C4-2B (cell line): ENCODE measurements at regions not wholly inside any gene's neighbourhood (a gene's known extent, or its start where the extent isn't known, plus 50 kb on each side); places are given as distances from the start of the nearest gene placed in this dataset.

Source experiments
- ZFX ChIP-seq: fragments of 450-650 bp; IDR thresholded peaks from 2 replicates; pipeline ENCODE4 v1.6.1; 2017
- TF ChIP-seq, protein P1 (sequence below): fragments of 450-650 bp; conservative IDR thresholded peaks from 2 replicates; pipeline ENCODE4 v1.5.1; 2017; ENCODE audit warnings: mild to moderate bottlenecking

DNA sequence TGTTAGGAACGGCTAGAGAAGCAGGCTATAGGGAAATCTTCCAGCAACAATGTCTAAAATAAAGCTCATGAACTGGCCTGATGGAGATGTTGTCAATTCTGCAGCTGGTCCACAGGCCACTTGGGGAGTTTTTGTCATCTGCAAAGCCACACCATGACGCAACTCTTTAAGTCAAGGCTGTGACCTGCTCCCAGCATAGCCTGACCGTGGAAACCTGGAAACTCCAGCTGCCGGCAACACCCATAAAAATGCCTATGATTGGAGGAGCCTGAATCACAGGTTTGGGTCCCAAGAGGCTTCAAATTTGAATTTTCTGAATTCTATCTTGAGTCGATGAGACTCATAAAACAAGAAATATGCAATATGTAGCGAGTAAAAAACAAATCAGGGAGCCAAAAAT lies 969.2 kb upstream of the PRKX start:
- TF ChIP-seq, protein P1, sequence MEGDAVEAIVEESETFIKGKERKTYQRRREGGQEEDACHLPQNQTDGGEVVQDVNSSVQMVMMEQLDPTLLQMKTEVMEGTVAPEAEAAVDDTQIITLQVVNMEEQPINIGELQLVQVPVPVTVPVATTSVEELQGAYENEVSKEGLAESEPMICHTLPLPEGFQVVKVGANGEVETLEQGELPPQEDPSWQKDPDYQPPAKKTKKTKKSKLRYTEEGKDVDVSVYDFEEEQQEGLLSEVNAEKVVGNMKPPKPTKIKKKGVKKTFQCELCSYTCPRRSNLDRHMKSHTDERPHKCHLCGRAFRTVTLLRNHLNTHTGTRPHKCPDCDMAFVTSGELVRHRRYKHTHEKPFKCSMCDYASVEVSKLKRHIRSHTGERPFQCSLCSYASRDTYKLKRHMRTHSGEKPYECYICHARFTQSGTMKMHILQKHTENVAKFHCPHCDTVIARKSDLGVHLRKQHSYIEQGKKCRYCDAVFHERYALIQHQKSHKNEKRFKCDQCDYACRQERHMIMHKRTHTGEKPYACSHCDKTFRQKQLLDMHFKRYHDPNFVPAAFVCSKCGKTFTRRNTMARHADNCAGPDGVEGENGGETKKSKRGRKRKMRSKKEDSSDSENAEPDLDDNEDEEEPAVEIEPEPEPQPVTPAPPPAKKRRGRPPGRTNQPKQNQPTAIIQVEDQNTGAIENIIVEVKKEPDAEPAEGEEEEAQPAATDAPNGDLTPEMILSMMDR, result no peak
- TF ChIP-seq ZFX, result no peak
